LNCaP clone FGC (cell line): ENCODE measurements at regions not wholly inside any gene's neighbourhood (a gene's known extent, or its start where the extent isn't known, plus 50 kb on each side); places are given as distances from the start of the nearest gene placed in this dataset.

ENCODE experiments used
- DNase-seq: peaks from one replicate; pipeline ENCODE4 v3.0.0-alpha.2; 2011; ENCODE audit warnings: low read depth
- H3K4me3 ChIP-seq: 2 replicates; pipeline ENCODE4 v1.5.1; 2011; ENCODE audit warnings: mild to moderate bottlenecking, low read depth, low read length, control low read depth
- CTCF ChIP-seq: IDR thresholded peaks from 2 replicates; pipeline ENCODE4 v1.5.1; 2012; ENCODE audit warnings: mild to moderate bottlenecking; ENCODE audit not compliant: control insufficient read depth, insufficient read depth; ENCODE audit errors: extremely low read depth

- H3K4me3 ChIP-seq = no peak overlapping the region
- TF ChIP-seq CTCF = no peak
- DNase-seq = no peak
Measured at GRCh38 chr18:79629606-79630005, 50.0 kb upstream of the CTDP1 start.
